IMR-90 (cell line): ENCODE measurements at regions not wholly inside any gene's neighbourhood (a gene's known extent, or its start where the extent isn't known, plus 50 kb on each side); places are given as distances from the start of the nearest gene placed in this dataset.

Experiments used
- BHLHE40 ChIP-seq: fragments of 150-350 bp; IDR thresholded peaks from 2 replicates; pipeline ENCODE4 v1.6.1; 2016; ENCODE audit warnings: mild to moderate bottlenecking, low read depth, low read length
- CEBPB ChIP-seq: IDR thresholded peaks from 2 replicates; pipeline ENCODE4 v1.6.1; 2012; ENCODE audit warnings: low read depth, low read length, improper control_type of control experiment
- CHD1 ChIP-seq: IDR thresholded peaks from 2 replicates; pipeline ENCODE4 v1.6.1; 2012; ENCODE audit warnings: low read depth, low read length, improper control_type of control experiment
- CTCF ChIP-seq: conservative IDR thresholded peaks from 2 replicates; pipeline ENCODE4 v1.5.1; 2012; ENCODE audit warnings: mild to moderate bottlenecking, low read depth, low read length, improper control_type of control experiment
- FOS ChIP-seq: fragments of 150-350 bp; IDR thresholded peaks from 2 replicates; pipeline ENCODE4 v1.6.1; 2016; ENCODE audit warnings: low read depth, low read length
- MAFK ChIP-seq: IDR thresholded peaks from 2 replicates; pipeline ENCODE4 v1.6.1; 2012; ENCODE audit warnings: low read depth, low read length, improper control_type of control experiment
- MAZ ChIP-seq: IDR thresholded peaks from 2 replicates; pipeline ENCODE4 v1.6.1; 2012; ENCODE audit warnings: low read depth, mild to moderate bottlenecking, low read length, improper control_type of control experiment, moderate library complexity, borderline replicate concordance
- POLR2A ChIP-seq: IDR thresholded peaks from 2 replicates; pipeline ENCODE4 v1.6.1; 2012; ENCODE audit warnings: mild to moderate bottlenecking, low read depth, low read length
- RAD21 ChIP-seq: IDR thresholded peaks from 2 replicates; pipeline ENCODE4 v1.6.1; 2012; ENCODE audit warnings: low read length, improper control_type of control experiment
- RFX5 ChIP-seq: IDR thresholded peaks from 2 replicates; pipeline ENCODE4 v1.8.0; 2012; ENCODE audit warnings: low read depth, mild to moderate bottlenecking, low read length, moderate library complexity
- SMC3 ChIP-seq: fragments of 150-350 bp; IDR thresholded peaks from 2 replicates; pipeline ENCODE4 v1.6.1; 2016; ENCODE audit warnings: low read depth, mild to moderate bottlenecking, antibody characterized with exemption, low read length, moderate library complexity
- TF ChIP-seq, protein P1 (sequence below): fragments of 150-350 bp; IDR thresholded peaks from 2 replicates; pipeline ENCODE4 v1.6.1; 2017; ENCODE audit warnings: mild to moderate bottlenecking, antibody characterized with exemption, low read length, low read depth
- TF ChIP-seq, protein P2 (sequence below): fragments of 150-350 bp; IDR thresholded peaks from 2 replicates; pipeline ENCODE4 v1.6.1; 2016; ENCODE audit warnings: low read depth, mild to moderate bottlenecking, low read length, moderate library complexity, borderline replicate concordance

- TF ChIP-seq CTCF (no peak), POLR2A (no peak), SMC3 (no peak), CHD1 (no peak), BHLHE40 (no peak), RAD21 (no peak), MAFK (no peak), CEBPB (no peak), RFX5 (no peak), FOS (no peak), MAZ (no peak)
- TF ChIP-seq, protein P1, sequence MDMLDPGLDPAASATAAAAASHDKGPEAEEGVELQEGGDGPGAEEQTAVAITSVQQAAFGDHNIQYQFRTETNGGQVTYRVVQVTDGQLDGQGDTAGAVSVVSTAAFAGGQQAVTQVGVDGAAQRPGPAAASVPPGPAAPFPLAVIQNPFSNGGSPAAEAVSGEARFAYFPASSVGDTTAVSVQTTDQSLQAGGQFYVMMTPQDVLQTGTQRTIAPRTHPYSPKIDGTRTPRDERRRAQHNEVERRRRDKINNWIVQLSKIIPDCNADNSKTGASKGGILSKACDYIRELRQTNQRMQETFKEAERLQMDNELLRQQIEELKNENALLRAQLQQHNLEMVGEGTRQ = no peak
- TF ChIP-seq, protein P2, sequence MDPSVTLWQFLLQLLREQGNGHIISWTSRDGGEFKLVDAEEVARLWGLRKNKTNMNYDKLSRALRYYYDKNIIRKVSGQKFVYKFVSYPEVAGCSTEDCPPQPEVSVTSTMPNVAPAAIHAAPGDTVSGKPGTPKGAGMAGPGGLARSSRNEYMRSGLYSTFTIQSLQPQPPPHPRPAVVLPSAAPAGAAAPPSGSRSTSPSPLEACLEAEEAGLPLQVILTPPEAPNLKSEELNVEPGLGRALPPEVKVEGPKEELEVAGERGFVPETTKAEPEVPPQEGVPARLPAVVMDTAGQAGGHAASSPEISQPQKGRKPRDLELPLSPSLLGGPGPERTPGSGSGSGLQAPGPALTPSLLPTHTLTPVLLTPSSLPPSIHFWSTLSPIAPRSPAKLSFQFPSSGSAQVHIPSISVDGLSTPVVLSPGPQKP = no peak
Measured at GRCh38 chr10:33974976-33975478, 640.6 kb upstream of the NRP1 start.
